Activated gamma-delta T cell treated with Interleukin-2 at 50 U/mL for 16 hours (primary cell): ENCODE measurements at regions not wholly inside any gene's neighbourhood (a gene's known extent, or its start where the extent isn't known, plus 50 kb on each side); places are given as distances from the start of the nearest gene placed in this dataset.
"Not testable (repeated sequence)": the region's sequence is repeated elsewhere in the genome, so short reads cannot be mapped to it uniquely, and the experiment has no call there.

ENCODE experiments used
- DNase-seq: peaks from one replicate; pipeline ENCODE4 v3.0.0-alpha.2; 2020

- DNase-seq = no peak
These were observed 158.7 kb upstream of the LRIG3 start for GRCh38 chr12:59079002-59079401.

GRCh38 chr12:59077575-59078426, 157.5 kb upstream of the LRIG3 start:
- no peak for DNase-seq

- DNase-seq = no peak
These were observed 156.8 kb upstream of the LRIG3 start for GRCh38 chr12:59077153-59077552.

GRCh38 chr12:59076622-59077021, 156.3 kb upstream of the LRIG3 start:
- no peak for DNase-seq

GRCh38 chr12:59075968-59076490, 155.7 kb upstream of the LRIG3 start:
- DNase-seq = no peak

- no peak for DNase-seq
These were observed 154.8 kb upstream of the LRIG3 start for GRCh38 chr12:59075141-59075540.

GRCh38 chr12:59070322-59070933, 150.1 kb upstream of the LRIG3 start:
- DNase-seq = no peak

- no peak for DNase-seq
These were observed 149.2 kb upstream of the LRIG3 start for GRCh38 chr12:59069516-59069915.

- DNase-seq = no peak
These were observed 148.1 kb upstream of the LRIG3 start for GRCh38 chr12:59068436-59068835.

- DNase-seq = no peak
These were observed 146.8 kb upstream of the LRIG3 start for GRCh38 chr12:59067083-59067482.

GRCh38 chr12:59066445-59066844, 146.1 kb upstream of the LRIG3 start:
- DNase-seq = no peak

- no peak for DNase-seq
These were observed 139.0 kb upstream of the LRIG3 start for GRCh38 chr12:59059088-59059935.

- DNase-seq = no peak
These were observed 136.7 kb upstream of the LRIG3 start for GRCh38 chr12:59056966-59057365.

- no peak for DNase-seq
These were observed 135.0 kb upstream of the LRIG3 start for GRCh38 chr12:59055204-59055860.

- not testable (repeated sequence) for DNase-seq
These were observed 133.1 kb upstream of the LRIG3 start for GRCh38 chr12:59053266-59053899.

GRCh38 chr12:59046763-59047534, 126.6 kb upstream of the LRIG3 start:
- no peak for DNase-seq

GRCh38 chr12:59044791-59045190, 124.5 kb upstream of the LRIG3 start:
- DNase-seq = no peak

GRCh38 chr12:59041241-59042121, 121.2 kb upstream of the LRIG3 start:
- DNase-seq = no peak

- no peak for DNase-seq
These were observed 120.4 kb upstream of the LRIG3 start for GRCh38 chr12:59040656-59041055.

- no peak for DNase-seq
These were observed 119.7 kb upstream of the LRIG3 start for GRCh38 chr12:59040043-59040442.
